ENCODE measurements at regions not wholly inside any gene's neighbourhood (a gene's known extent, or its start where the extent isn't known, plus 50 kb on each side); places are given as distances from the start of the nearest gene placed in this dataset.
"Not testable (repeated sequence)": the region's sequence is repeated elsewhere in the genome, so short reads cannot be mapped to it uniquely, and the experiment has no call there.

DNA sequence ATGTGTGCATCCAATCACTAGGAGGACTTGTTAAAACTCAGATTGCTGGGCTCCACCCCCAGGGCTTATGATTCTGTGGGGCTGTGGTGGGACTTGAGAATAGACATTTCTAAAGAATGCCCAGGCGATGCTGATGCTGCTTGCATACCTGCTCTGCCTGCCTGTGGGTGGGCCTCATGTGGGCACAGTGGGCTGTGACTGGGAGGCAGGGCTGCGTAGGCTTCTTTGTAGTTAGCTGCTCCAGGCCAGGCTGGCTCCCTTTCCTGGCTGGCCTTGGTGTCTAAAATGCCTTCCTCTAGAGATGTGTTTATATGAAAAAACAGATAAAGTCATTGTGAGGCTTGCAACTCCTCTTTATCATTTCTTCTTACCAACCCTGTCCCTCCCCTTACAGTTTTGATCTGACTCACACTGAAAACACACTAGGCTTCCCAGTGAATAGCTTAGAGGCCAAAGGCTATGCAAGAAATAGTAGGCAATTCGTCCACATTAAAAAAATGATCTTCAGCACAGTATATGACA is 495.5 kb upstream of the MAP3K7 start:
- no peak for DNase-seq

DNA sequence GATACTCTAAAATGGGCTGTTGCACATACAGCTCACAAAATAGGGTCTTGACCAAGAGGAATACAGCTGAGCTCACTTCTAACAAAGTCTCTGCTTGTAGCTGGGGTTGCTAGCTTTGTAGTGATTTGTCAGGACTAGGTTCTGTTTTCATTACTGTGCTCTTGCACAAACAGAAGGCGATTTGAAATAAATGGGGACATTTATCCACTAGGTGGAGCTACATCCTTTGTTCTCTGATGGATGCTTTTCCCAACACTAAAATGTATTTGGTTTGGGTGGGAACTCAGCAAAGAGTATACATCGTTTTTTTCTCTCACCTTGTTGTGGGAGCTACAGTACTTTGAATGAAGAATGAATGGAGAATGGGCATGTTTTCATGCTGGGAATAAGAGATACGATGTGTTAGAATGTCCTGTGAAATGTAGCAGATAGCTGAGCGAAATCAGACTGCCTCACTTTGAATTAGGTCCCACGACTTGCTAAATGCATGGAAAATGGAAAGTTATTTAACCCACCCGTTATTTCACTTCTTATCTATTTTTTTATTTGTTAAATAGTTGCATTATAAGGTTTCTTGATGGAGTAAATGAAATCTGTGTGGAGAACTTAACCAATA is 494.7 kb upstream of the MAP3K7 start:
- no peak for DNase-seq

DNA sequence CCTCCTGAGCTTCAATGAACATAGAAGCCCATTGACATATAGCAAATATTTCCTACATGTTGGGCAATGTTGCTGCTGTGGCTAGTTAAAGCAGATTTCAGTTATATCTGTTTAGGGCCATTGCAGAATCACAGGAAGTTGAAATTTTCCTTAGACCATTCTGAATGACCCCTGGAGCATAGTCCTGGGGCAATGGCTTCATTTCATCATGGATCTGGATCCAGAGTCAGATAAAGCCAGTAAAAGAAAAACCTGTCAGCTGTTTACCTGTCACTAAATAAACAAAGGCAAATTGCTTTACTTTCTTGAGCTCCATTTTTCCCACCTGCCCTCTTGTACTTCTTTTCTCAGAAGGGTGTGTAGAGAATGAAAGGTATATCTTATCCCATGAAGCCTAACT is 494.0 kb upstream of the MAP3K7 start:
- no peak for DNase-seq

DNA sequence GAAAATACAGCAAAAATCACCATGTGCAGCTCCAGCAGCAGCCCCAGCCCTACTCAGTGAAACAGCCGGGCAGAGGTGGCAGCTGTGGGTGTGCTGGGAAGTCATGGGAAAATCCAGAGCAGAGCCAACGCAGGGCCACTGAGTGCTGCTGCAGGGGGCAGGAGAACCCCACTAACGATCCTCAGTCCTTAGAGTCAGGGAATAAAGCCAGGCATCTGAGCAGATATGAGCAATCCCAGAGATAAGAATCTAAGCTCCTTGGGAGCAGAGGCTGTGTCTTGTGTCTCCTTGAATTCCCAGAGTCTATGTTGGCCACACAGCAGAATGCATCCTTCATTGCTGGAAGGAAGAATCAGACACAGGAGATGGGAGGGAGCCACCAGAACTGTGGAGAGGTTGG is 493.1 kb upstream of the MAP3K7 start:
- DNase-seq, result no peak

DNA sequence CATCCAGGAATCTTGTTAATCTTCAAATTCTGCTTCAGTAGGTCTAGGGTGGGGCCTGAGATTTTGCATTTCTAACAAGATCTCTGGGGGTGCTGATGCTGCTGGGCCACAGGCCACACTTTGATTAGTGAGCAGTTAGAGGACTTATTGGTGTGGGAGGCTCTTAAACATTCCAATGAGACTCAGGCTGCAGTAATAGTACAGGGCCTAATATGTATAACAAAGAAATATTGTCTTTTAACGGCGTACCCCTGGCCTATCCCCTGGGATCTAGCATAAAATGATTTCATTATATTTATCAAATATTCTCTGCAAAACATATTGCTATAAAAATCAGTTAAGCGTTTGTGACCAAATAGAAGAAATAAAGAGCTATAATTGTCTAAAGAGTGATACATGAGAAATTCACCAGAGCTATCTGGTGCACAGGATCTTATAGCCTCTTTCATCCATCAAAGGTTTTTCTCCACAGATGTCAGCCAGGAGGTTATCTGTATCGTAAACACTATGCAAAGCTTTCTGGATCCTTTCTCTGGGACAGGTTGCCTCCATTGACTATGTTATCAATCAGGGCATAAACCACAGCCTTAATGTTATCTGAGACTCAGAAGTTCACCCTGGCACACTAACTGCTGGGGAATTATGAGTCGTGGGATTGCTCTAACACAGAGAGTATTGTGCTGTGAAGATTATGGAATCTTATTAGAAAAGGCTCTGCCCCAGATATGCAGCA is 488.5 kb upstream of the MAP3K7 start:
- DNase-seq, result no peak

DNA sequence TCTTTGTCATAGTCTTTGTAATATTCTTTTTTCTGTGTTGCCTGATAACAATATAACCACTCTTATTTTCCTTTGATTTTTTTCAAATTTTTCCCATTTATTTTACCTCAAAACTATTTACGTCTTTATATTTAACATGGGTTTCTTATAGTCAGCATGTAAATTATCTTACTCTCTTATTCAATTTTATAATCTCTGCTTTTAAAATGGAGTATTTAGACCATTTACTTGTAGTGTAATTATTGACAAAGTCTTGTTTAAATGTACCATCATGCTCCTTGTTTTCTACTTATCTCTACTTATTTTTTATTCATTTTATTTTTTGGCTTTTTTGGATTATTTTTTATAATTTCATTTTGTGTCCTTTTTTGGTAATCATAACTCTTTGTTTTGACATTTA is 476.5 kb upstream of the MAP3K7 start:
- no peak for DNase-seq

DNA sequence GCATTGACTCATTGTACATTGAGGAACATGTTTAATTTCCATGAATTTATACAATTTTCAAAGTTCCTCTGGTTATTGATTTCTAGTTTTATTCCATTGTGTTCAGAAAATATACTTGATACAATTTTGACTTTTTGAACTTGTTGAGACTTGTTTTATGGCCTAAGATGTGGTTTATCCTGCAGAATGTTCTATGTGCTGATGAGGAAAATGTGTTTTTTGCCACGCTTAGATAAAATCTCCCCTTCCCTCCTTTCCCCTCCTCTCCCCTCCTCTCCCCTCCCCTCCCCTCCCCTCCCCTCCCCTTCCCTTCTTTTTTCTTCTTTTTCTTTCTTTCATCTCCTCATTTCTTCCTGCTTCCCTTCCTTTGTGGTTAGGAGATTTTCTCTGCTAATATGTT is 470.8 kb upstream of the MAP3K7 start:
- DNase-seq, result no peak

DNA sequence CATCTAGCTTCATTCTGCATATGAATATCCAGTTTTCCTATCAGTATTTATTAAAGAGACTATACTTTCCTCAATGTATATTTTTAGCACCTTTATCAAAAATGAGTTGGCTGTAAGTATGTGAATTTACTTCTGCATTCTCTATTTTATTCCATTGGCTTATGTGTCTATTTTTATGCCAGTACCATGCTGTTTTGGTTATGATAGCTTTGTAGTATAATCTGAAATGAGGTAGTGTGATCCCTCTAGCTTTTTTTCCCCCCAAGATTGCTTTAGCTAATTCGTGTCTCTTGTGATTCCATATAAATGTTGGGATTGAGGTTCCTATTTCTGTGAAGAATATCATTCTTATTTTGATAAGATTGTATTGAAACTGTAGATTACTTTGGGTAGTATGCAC is 469.1 kb upstream of the MAP3K7 start:
- no peak for DNase-seq

DNA sequence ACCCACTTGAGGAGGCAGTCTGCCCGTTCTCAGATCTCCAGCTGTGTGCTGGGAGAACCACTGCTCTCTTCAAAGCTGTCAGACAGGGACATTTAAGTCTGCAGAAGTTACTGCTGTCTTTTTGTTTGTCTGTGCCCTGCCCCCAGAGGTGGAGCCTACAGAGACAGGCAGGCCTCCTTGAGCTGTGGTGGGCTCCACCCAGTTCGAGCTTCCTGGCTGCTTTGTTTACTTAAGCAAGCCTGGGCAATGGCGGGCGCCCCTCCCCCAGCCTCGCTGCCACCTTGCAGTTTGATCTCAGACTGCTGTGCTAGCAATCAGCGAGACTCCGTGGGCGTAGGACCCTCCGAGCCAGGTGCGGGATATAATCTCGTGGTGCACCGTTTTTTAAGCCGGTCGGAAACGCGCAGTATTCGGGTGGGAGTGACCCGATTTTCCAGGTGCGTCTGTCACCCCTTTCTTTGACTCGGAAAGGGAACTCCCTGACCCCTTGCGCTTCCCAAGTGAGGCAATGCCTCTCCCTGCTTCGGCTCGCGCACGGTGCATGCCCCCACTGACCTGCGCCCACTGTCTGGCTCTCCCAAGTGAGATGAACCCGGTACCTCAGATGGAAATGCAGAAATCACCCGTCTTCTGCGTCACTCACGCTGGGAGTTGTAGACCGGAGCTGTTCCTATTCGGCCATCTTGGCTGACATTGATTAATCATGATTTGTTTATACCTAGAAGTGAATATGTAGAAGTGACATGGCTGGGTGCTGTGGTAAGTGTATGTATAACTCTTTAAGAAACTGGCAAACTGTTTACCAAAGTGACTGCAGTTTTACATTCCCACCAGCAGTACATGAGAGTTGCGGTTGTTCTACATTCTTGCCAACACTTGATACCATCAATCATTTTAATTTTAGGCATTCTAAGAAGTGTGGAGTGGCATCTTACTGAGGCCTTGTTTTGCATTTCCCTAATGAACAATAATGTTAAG is 465.9 kb upstream of the MAP3K7 start:
- not testable (repeated sequence) for DNase-seq

DNA sequence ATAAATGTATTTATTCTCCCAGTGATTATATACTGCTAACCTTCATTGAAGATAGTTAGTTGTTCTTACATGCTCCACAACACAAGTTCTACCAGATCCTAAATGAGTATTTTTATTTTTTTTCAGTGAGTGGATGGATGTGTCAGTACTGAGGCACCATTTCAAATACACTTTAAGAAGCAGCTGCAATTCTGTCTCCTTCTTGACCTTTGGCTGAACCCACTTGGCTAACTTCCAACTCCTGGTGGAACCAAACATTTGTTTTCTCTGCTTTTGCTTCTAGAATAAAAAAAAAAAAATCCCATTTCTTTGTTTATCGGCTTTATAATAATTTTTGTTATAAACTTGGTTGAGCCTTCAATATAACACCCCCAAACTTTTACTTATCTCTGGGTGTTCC is 458.3 kb upstream of the MAP3K7 start:
- no peak for DNase-seq

DNA sequence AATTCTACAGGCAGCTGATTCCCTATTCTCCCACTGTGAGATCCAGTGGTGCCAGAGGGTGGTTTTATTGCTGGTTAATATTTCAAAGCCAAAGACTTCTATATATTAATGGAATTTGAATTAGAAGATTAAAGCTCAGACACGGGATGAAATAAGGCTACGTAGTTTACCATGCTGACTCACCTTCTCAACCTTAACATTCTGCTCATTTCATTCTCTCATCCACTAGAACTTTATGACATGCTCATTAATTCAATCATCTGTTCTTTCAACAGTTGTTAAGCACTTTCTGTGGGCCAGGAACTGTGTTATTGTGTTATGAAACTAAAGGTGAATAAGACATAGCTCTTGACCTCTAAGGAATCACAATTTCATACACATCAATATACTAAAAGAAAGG is 456.9 kb upstream of the MAP3K7 start:
- no peak for DNase-seq

DNA sequence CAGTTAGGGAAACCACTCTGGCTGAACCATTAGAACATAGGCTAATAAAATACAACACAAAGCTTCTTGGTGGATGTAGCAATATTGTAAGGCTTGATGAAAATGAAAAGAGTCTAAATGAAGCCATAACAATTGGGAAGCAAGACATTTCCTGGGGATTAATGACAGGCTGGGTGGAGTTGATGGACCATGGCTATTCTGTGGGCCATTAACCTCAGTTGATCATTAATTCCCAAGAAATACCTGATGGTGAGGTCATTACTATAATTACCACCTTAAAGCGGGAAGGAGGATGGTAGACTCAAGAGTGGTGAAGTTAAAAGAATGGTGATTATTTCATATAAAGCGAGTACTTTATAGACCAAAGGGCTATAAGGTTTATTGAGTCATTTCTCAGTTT is 455.8 kb upstream of the MAP3K7 start:
- no peak for DNase-seq

DNA sequence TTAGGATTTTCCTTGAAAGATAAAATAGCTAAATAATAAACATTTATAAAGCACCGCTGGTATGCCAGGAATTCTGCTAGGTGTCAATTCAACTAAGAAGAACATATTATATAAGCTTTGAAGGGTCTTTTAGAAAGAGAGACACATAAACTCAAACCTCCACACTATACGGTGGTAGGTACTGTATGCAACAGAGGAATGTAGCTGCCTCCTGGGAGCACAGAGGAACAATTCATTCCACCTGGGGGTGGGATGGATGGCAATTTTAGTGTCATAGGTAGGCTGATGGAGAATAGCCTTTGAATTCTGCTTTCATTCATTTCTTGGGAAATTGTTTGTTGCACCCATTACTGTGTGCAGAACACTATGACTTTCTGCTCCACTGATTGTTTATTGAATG is 447.1 kb upstream of the MAP3K7 start:
- no peak for DNase-seq

DNA sequence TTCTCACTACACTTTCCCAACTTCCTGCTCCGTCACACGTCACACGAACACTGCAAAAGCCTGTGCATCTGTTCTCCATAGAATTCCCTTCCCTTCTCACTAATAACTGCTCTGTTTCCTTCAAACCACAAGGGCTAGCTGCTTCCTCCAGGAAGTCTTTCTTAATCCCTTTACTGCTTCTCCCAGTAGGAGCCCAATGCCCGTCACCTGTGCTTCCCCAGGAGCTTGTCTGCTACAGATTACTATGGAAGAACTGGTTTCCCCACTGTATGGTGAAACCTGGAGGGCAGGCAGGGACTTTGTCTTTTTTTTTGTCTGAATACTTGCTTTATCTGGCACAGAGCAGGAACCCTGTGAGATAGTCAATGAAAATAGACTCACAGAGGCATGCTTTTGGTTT is 444.7 kb upstream of the MAP3K7 start:
- DNase-seq, result no peak

DNA sequence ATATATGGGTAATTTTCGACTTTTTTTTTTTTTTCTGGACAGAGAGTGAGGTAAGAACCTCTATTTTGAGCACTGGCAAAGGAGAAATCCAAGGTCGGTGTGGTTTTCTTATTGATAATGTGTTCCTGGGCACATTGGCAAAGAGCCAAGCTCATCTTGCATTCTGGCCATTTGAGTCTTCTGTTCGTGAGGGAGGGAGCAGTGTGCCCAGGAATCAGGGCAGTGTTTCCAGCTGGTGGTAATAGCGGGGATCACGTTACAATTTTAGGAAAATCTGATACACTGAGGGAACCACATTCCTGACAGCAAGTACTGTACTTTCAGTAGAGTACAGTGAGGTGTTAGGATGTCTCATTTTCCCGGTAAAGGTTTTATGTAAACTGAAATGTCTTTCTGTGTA is 442.3 kb upstream of the MAP3K7 start:
- no peak for DNase-seq

DNA sequence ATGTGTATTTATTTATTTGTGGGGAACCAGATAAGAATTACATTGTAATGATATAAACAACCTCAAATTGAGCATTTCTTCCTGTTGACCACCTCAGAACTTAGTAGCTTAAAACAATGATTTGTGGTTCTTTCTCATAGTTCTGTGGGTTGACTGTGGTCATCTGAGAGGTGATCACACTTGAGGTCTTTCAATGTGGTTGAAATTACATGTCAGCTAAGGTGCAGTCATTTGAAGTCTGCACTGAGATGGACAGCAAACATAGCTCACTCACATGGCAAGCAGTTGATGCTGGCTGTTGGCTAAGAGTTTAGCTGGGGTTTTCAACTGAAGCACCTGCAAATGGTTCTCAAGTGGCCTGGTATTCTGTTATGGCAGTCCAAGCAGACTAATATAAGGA is 436.7 kb upstream of the MAP3K7 start:
- DNase-seq, result no peak

DNA sequence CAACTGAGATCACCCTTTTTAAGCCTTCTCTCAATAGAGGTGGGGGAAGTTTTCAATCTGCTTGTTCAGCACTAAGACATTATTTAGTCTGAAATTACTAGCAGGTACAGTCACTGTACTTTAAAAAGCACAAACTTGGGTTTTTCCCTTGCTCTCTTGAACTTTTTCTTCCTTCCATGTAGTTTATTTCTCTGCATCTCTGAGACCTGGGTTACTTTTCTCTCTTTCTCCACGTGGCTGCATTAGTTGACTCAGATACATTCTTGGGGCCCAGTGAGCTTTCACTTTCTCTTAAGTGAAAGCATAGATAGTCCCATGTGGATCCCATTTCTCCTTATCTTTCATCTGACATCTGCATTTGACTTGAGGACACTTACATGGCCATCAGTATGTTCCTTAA is 433.9 kb upstream of the MAP3K7 start:
- no peak for DNase-seq

DNA sequence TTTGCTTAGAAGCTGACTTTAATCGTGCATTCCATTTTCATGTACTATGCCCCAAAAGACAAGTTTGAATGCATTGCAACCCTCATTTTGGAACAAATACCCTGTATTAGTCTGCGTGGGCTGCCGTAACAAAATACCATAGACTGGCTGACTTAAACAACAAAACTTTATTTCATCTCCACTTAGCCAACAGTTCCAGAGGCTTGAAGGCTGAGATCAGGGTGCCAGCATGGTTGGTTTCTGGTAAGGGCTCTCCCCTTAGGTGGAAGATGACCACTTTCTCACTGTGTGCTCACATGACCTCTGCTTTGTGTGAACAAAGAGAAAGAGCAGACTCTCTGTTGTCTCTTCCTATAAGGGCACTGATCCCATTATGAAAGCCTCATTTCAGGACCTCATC is 431.7 kb upstream of the MAP3K7 start:
- no peak for DNase-seq

DNA sequence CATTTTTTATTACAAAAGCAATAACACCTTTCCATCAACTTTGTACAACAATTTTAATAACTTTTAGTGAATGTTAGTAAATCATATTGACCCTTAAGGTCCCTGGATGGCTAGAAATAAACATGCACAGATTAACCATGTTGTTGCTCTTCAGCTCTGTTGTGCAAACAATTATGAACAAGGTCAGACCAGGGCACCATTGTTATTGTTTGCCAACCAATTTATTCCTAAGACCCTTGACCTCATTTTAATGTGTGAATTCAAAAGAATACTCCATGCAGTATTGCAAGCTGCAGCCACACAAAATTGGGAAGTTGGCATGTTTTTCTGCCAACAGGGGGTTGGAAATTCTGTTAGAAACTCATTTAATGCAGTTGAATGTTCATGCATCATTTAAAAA is 426.6 kb upstream of the MAP3K7 start:
- DNase-seq, result no peak

DNA sequence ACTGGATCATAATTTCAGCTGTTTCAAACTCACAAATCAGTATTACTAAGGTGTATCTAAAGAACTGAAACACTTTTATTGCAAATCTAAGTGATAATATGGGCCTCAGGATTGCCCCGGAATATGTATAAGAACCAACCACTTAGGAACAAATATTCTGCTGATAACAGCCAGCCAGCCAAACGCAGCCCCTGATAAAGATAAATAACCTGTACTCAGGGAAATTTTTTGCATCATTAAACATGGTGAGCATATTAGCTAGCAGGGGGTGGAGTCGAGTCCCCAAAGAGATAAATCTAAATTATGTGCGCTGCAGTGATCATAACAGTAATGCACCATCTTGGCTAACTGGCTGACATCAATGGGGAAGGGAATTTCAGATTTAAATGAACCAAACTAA is 410.2 kb upstream of the MAP3K7 start:
- no peak for DNase-seq

DNA sequence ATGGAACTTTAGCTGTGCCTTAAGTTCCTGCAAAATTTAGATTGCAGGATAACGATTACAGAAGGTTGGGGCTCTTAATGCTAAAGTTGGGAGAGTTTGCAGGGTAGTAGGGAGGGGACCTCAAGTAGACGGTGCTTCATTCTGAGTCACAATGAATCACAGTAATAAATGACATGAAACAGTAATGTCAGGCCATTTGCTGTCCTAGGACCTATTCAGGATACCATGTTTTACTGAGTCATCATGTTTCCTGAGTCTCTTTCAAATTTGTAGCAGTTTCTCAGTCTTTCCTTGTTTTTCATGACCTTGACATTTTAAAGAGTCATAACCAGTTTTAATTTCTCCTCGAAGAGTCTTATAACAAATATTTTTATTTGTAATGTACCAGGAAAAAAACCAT is 406.9 kb upstream of the MAP3K7 start:
- DNase-seq, result no peak

DNA sequence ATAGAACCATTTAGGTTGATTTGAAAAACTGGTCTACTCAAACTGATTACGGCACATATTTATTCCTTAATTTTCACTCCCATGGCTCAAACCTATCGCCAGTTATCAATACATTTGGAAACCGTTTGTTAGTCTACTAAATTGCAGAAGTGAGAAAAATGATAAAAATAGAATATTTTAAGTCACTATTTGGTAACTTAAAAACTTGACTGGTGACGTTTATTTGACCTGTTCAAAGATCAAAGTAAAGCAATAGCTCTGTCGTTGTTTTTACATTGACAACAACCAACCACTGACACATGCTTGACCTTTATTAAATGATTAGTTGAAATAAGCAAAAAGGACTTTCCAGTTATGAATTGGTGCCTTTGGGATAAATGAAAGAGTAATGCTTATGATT is 402.9 kb upstream of the MAP3K7 start:
- no peak for DNase-seq

DNA sequence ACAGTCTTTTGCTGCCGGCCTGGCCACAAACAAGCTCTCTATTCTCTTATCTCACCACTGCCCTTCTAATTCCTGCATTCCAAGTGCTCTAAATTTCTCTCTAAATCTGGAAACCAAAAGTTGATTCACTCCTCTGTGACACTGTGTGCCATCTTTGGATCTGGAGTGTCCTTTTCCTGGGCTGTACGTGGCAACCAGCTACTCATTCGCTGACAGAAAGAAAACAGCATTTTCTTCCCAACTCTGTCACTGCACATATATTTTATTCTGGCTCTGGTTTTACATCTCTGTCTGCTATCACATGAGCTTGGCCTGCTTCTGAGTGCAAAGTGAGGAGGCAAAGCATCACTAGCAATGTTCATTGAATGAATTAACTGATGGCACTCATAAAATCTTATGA is 397.2 kb upstream of the MAP3K7 start:
- DNase-seq, result no peak

DNA sequence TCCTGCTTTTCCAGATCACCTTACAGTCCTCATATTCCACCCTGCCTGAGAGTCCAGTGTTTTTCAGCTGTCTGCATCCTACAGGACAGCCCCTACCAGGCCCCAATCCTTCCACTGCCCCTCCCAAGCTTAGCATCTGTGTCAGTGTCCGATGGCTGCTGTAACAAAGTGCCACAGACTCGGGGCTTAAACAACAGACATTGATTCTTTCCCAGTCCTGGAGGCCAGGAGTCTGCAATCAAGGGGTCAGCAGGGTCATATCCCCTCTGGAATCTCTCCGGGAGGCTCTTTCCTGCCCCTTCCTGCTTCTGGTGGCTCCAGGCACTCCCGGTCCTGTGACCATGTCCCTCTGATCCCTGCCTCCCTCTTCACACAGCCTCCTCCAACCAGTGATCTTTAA is 396.6 kb upstream of the MAP3K7 start:
- DNase-seq, result no peak
